H1 (cell line): ENCODE measurements at regions not wholly inside any gene's neighbourhood (a gene's known extent, or its start where the extent isn't known, plus 50 kb on each side); places are given as distances from the start of the nearest gene placed in this dataset.

Experiments used
- CEBPB ChIP-seq: IDR thresholded peaks from 2 replicates; pipeline ENCODE4 v1.6.1; 2012; ENCODE audit warnings: low read depth, low read length
- CREB1 ChIP-seq: IDR thresholded peaks from 2 replicates; pipeline ENCODE4 v1.6.1; 2012; ENCODE audit warnings: inconsistent platforms
- GTF2F1 ChIP-seq: IDR thresholded peaks from 2 replicates; pipeline ENCODE4 v1.6.1; 2012; ENCODE audit warnings: low read depth, low read length, improper control_type of control experiment, borderline replicate concordance
- NRF1 ChIP-seq: IDR thresholded peaks from 2 replicates; pipeline ENCODE4 v1.6.1; 2011; ENCODE audit warnings: mild to moderate bottlenecking, low read depth, low read length, improper control_type of control experiment
- RBBP5 ChIP-seq: IDR thresholded peaks from 2 replicates; pipeline ENCODE4 v1.7.1; 2012; ENCODE audit warnings: low read depth, mild to moderate bottlenecking, inconsistent platforms, low read length, moderate library complexity, borderline replicate concordance
- RXRA ChIP-seq: IDR thresholded peaks from 2 replicates; pipeline ENCODE4 v1.6.1; 2011; ENCODE audit warnings: low read depth, mild to moderate bottlenecking, low read length, moderate library complexity; ENCODE audit not compliant: insufficient read depth
- SP2 ChIP-seq: IDR thresholded peaks from 2 replicates; pipeline ENCODE4 v1.6.1; 2012; ENCODE audit warnings: mild to moderate bottlenecking, low read length, inconsistent platforms

- no peak for TF ChIP-seq RXRA
- no peak for TF ChIP-seq GTF2F1
- no peak for TF ChIP-seq SP2
- TF ChIP-seq CEBPB = no peak
- TF ChIP-seq CREB1 = no peak
- no peak for TF ChIP-seq NRF1
- no peak for TF ChIP-seq RBBP5
- TF ChIP-seq, all 59 proteins: peak for 0
Observed at GRCh38 chr1:90174246-90174645, 179.3 kb downstream of the ZNF326 start (continued).
